ENCODE measurements at regions not wholly inside any gene's neighbourhood (a gene's known extent, or its start where the extent isn't known, plus 50 kb on each side); places are given as distances from the start of the nearest gene placed in this dataset.
"Not testable (repeated sequence)": the region's sequence is repeated elsewhere in the genome, so short reads cannot be mapped to it uniquely, and the experiment has no call there.

- H3K27ac ChIP-seq; H3K36me3 ChIP-seq; H3K4me3 ChIP-seq (ENCODE audit: low read depth, low read length); H3K9me3 ChIP-seq (ENCODE audit: severe bottlenecking): not testable (repeated sequence)
- H3K27me3 ChIP-seq (ENCODE audit: insufficient read depth, low read depth, severe bottlenecking) = peaks cover 43% of the 10 kb centered on the region
- DNase-seq = peak; percentile 48
- peak; percentile 65 for TF ChIP-seq CTCF (IDR thresholded peaks at IDR 0.05; ENCODE audit: low read depth, low read length)
Observed at GRCh38 chr14:106638786-106639452, 1112.5 kb downstream of the TMEM121 start.

- TF ChIP-seq CTCF (IDR thresholded peaks at IDR 0.05; ENCODE audit: low read depth, low read length) = no peak
- no peak overlapping the region for H3K27ac ChIP-seq
- peaks cover 41% of the 10 kb centered on the region for H3K27me3 ChIP-seq (ENCODE audit: insufficient read depth, low read depth, severe bottlenecking)
- no peak for DNase-seq
- H3K9me3 ChIP-seq (ENCODE audit: severe bottlenecking) = no peaks in the 10 kb centered on the region
- no peaks in the 10 kb centered on the region for H3K36me3 ChIP-seq
- H3K4me3 ChIP-seq (ENCODE audit: low read depth, low read length) = no peak overlapping the region
Observed at GRCh38 chr14:106642090-106642489, 1115.7 kb downstream of the TMEM121 start.

- H3K9me3 ChIP-seq (ENCODE audit: severe bottlenecking); DNase-seq; H3K27ac ChIP-seq; H3K4me3 ChIP-seq (ENCODE audit: low read depth, low read length); H3K36me3 ChIP-seq: not testable (repeated sequence)
- peaks cover 35% of the 10 kb centered on the region for H3K27me3 ChIP-seq (ENCODE audit: insufficient read depth, low read depth, severe bottlenecking)
Observed at GRCh38 chr14:106642971-106643370, 1116.6 kb downstream of the TMEM121 start.

GRCh38 chr14:106648874-106649273, 1122.5 kb downstream of the TMEM121 start:
- H3K36me3 ChIP-seq; H3K4me3 ChIP-seq (ENCODE audit: low read depth, low read length); H3K9me3 ChIP-seq (ENCODE audit: severe bottlenecking); H3K27ac ChIP-seq; DNase-seq: not testable (repeated sequence)
- peaks cover 33% of the 10 kb centered on the region for H3K27me3 ChIP-seq (ENCODE audit: insufficient read depth, low read depth, severe bottlenecking)

- Histone ChIP-seq H3K36me3 (no peaks in the 10 kb centered on the region), H3K27me3 (ENCODE audit: insufficient read depth, low read depth, severe bottlenecking) (peaks cover 20% of the 10 kb centered on the region), H3K4me3 (ENCODE audit: low read depth, low read length) (no peak overlapping the region), H3K9me3 (ENCODE audit: severe bottlenecking) (no peaks in the 10 kb centered on the region), H3K27ac (no peak overlapping the region)
- DNase-seq = no peak
- no peak for TF ChIP-seq CTCF (IDR thresholded peaks at IDR 0.05; ENCODE audit: low read depth, low read length)
Observed at GRCh38 chr14:106651016-106651415, 1124.6 kb downstream of the TMEM121 start.

- Histone ChIP-seq H3K4me3 (ENCODE audit: low read depth, low read length) (no peak overlapping the region), H3K27ac (no peak overlapping the region), H3K27me3 (ENCODE audit: insufficient read depth, low read depth, severe bottlenecking) (peaks cover 19% of the 10 kb centered on the region), H3K9me3 (ENCODE audit: severe bottlenecking) (no peaks in the 10 kb centered on the region), H3K36me3 (no peaks in the 10 kb centered on the region)
- no peak for DNase-seq
- no peak for TF ChIP-seq CTCF (IDR thresholded peaks at IDR 0.05; ENCODE audit: low read depth, low read length)
Observed at GRCh38 chr14:106652494-106652893, 1126.1 kb downstream of the TMEM121 start.

- peak; percentile 21 for DNase-seq
Observed at GRCh38 chr14:106657460-106657859, 1131.1 kb downstream of the TMEM121 start.

GRCh38 chr14:106658066-106658860, 1131.9 kb downstream of the TMEM121 start:
- not testable (repeated sequence) for H3K4me3 ChIP-seq (ENCODE audit: low read depth, low read length); DNase-seq; H3K36me3 ChIP-seq; H3K9me3 ChIP-seq (ENCODE audit: severe bottlenecking); H3K27ac ChIP-seq
- H3K27me3 ChIP-seq (ENCODE audit: insufficient read depth, low read depth, severe bottlenecking) = peaks cover 28% of the 10 kb centered on the region

More at GRCh38 chr14:106657460-106657859, 1131.1 kb downstream of the TMEM121 start:
- Histone ChIP-seq H3K9me3 (ENCODE audit: severe bottlenecking) (no peaks in the 10 kb centered on the region), H3K27ac (no peak overlapping the region), H3K36me3 (no peaks in the 10 kb centered on the region), H3K27me3 (ENCODE audit: insufficient read depth, low read depth, severe bottlenecking) (peaks cover 33% of the 10 kb centered on the region), H3K4me3 (ENCODE audit: low read depth, low read length) (no peak overlapping the region)
- peak; percentile 47 for TF ChIP-seq CTCF (IDR thresholded peaks at IDR 0.05; ENCODE audit: low read depth, low read length)
